ENCODE measurements at regions not wholly inside any gene's neighbourhood (a gene's known extent, or its start where the extent isn't known, plus 50 kb on each side); places are given as distances from the start of the nearest gene placed in this dataset.

DNA sequence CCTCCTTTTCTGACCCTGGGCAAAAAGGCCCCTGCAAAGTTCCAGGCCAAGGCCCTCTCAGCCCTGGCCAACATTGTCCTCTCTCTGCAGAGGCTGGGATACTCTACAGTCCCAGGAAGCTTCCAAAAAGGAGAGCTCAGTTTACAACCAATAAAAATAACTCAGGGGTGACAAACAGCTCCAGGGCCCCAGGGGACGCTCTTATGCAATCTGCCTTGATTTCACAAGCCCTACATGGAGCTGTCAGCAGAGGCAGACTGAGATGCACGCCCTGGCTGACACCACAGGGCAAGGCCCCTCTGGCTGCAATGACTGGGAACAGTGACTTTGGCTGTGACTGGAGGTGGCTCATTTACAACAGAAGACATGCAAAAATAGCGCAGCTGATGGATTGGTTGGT, 129.0 kb upstream of the MED13L start:
- TF ChIP-seq JUND (IDR thresholded peaks at IDR 0.05): peak; percentile 54 to 87
- TF ChIP-seq RAD21 (IDR thresholded peaks at IDR 0.05): peak; percentile 76 to 84
- TF ChIP-seq EGR1 (IDR thresholded peaks at IDR 0.05; ENCODE audit: low read depth in 2 of 2): peak; percentile 17 to 94
- TF ChIP-seq GABPA (IDR thresholded peaks at IDR 0.05 in 1 of 2, conservative IDR thresholded peaks at IDR 0.05 in 1 of 2): peak in 1 of 2 donors; percentile 56
- TF ChIP-seq RXRA (IDR thresholded peaks at IDR 0.05): peak; percentile 88 to 95
- TF ChIP-seq TAF1 (conservative IDR thresholded peaks at IDR 0.05): no peak
- peak; percentile 54 for TF ChIP-seq FOXA2 (IDR thresholded peaks at IDR 0.05)
- TF ChIP-seq HNF4A (conservative IDR thresholded peaks at IDR 0.05): peak; percentile 84 to 92
- TF ChIP-seq, protein P1, sequence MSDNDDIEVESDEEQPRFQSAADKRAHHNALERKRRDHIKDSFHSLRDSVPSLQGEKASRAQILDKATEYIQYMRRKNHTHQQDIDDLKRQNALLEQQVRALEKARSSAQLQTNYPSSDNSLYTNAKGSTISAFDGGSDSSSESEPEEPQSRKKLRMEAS (IDR thresholded peaks at IDR 0.05): peak; percentile 100
- peak; percentile 68 for TF ChIP-seq HNF4G (IDR thresholded peaks at IDR 0.05)
- TF ChIP-seq, protein P2, sequence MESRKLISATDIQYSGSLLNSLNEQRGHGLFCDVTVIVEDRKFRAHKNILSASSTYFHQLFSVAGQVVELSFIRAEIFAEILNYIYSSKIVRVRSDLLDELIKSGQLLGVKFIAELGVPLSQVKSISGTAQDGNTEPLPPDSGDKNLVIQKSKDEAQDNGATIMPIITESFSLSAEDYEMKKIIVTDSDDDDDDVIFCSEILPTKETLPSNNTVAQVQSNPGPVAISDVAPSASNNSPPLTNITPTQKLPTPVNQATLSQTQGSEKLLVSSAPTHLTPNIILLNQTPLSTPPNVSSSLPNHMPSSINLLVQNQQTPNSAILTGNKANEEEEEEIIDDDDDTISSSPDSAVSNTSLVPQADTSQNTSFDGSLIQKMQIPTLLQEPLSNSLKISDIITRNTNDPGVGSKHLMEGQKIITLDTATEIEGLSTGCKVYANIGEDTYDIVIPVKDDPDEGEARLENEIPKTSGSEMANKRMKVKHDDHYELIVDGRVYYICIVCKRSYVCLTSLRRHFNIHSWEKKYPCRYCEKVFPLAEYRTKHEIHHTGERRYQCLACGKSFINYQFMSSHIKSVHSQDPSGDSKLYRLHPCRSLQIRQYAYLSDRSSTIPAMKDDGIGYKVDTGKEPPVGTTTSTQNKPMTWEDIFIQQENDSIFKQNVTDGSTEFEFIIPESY (IDR thresholded peaks at IDR 0.05): no peak
- TF ChIP-seq, protein P3, sequence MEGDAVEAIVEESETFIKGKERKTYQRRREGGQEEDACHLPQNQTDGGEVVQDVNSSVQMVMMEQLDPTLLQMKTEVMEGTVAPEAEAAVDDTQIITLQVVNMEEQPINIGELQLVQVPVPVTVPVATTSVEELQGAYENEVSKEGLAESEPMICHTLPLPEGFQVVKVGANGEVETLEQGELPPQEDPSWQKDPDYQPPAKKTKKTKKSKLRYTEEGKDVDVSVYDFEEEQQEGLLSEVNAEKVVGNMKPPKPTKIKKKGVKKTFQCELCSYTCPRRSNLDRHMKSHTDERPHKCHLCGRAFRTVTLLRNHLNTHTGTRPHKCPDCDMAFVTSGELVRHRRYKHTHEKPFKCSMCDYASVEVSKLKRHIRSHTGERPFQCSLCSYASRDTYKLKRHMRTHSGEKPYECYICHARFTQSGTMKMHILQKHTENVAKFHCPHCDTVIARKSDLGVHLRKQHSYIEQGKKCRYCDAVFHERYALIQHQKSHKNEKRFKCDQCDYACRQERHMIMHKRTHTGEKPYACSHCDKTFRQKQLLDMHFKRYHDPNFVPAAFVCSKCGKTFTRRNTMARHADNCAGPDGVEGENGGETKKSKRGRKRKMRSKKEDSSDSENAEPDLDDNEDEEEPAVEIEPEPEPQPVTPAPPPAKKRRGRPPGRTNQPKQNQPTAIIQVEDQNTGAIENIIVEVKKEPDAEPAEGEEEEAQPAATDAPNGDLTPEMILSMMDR (IDR thresholded peaks at IDR 0.05; ENCODE audit: low read depth, low read length, missing input control): peak; percentile 20
- peak; percentile 78 for TF ChIP-seq SP1 (IDR thresholded peaks at IDR 0.05)
- TF ChIP-seq NR2F2 (IDR thresholded peaks at IDR 0.05): peak; percentile 93
- TF ChIP-seq, protein P4, sequence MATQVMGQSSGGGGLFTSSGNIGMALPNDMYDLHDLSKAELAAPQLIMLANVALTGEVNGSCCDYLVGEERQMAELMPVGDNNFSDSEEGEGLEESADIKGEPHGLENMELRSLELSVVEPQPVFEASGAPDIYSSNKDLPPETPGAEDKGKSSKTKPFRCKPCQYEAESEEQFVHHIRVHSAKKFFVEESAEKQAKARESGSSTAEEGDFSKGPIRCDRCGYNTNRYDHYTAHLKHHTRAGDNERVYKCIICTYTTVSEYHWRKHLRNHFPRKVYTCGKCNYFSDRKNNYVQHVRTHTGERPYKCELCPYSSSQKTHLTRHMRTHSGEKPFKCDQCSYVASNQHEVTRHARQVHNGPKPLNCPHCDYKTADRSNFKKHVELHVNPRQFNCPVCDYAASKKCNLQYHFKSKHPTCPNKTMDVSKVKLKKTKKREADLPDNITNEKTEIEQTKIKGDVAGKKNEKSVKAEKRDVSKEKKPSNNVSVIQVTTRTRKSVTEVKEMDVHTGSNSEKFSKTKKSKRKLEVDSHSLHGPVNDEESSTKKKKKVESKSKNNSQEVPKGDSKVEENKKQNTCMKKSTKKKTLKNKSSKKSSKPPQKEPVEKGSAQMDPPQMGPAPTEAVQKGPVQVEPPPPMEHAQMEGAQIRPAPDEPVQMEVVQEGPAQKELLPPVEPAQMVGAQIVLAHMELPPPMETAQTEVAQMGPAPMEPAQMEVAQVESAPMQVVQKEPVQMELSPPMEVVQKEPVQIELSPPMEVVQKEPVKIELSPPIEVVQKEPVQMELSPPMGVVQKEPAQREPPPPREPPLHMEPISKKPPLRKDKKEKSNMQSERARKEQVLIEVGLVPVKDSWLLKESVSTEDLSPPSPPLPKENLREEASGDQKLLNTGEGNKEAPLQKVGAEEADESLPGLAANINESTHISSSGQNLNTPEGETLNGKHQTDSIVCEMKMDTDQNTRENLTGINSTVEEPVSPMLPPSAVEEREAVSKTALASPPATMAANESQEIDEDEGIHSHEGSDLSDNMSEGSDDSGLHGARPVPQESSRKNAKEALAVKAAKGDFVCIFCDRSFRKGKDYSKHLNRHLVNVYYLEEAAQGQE (IDR thresholded peaks at IDR 0.05): peak; percentile 55
- TF ChIP-seq, protein P5, sequence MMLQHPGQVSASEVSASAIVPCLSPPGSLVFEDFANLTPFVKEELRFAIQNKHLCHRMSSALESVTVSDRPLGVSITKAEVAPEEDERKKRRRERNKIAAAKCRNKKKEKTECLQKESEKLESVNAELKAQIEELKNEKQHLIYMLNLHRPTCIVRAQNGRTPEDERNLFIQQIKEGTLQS (IDR thresholded peaks at IDR 0.05): peak; percentile 60
- peak; percentile 81 for TF ChIP-seq YY1 (IDR thresholded peaks at IDR 0.05)
- TF ChIP-seq FOXA1 (IDR thresholded peaks at IDR 0.05): peak; percentile 45
- peak overlapping the region in 1 of 2 donors; percentile 21 for H3K27ac ChIP-seq (ENCODE audit: low read depth in 1 of 2, low read length in 2 of 2)
- whole genome bisulfite sequencing: 10% methylated on average over 3 of the region's 3 CpGs

More for the DNA sequence above, 129.0 kb upstream of the MED13L start:
- H3K9me3 ChIP-seq (ENCODE audit: control insufficient read depth in 4 of 4, low read length in 3 of 4): no peaks in the 10 kb centered on the region
- H3K4me3 ChIP-seq (ENCODE audit: low read depth in 1 of 3, low read length in 3 of 3): no peak overlapping the region
- H3K9ac ChIP-seq (ENCODE audit: low read depth in 1 of 2, low read length in 2 of 2): no peak overlapping the region
- no peaks in the 10 kb centered on the region for H3K36me3 ChIP-seq (ENCODE audit: control insufficient read depth in 4 of 4, insufficient read depth in 3 of 4, low read depth in 1 of 4, low read length in 3 of 4)
- H3K4me1 ChIP-seq (ENCODE audit: control insufficient read depth in 4 of 4, insufficient read depth in 4 of 4, low read length in 3 of 4): peaks cover 0 to 26% (median 20%) of the 10 kb centered on the region in 4 donors
- H3K27me3 ChIP-seq (ENCODE audit: control insufficient read depth in 4 of 4, insufficient read depth in 4 of 4, low read length in 3 of 4): no peaks in the 10 kb centered on the region
- DNase-seq (ENCODE audit: low spot score): peak; percentile 52
